ENCODE measurements at regions not wholly inside any gene's neighbourhood (a gene's known extent, or its start where the extent isn't known, plus 50 kb on each side); places are given as distances from the start of the nearest gene placed in this dataset.

- no peak overlapping the region for H3K56ac ChIP-seq (replicated peaks; ENCODE audit: insufficient read length, low read depth, low read length)
- TF ChIP-seq SP4 (IDR thresholded peaks at IDR 0.05; ENCODE audit: low read length) (no peak), SP2 (IDR thresholded peaks at IDR 0.05; ENCODE audit: low read length) (no peak), SIN3A (conservative IDR thresholded peaks at IDR 0.05 in 1 of 2, IDR thresholded peaks at IDR 0.05 in 1 of 2; ENCODE audit: low read depth in 1 of 2, low read length in 2 of 2) (no peak), SIX5 (IDR thresholded peaks at IDR 0.05; ENCODE audit: low read depth, low read length) (no peak), POLR2AphosphoS5 (IDR thresholded peaks at IDR 0.05; ENCODE audit: low read depth, low read length) (no peak), SP1 (IDR thresholded peaks at IDR 0.05; ENCODE audit: low read depth, low read length) (no peak), MAFK (IDR thresholded peaks at IDR 0.05; ENCODE audit: low read depth, low read length) (no peak), GABPA (IDR thresholded peaks at IDR 0.05; ENCODE audit: borderline replicate concordance, insufficient read depth, low read length) (no peak), CTCF (IDR thresholded peaks at IDR 0.05; ENCODE audit: control extremely low read depth in 1 of 3, insufficient read depth in 1 of 3, low read depth in 1 of 3, low read length in 3 of 3) (no peak), ZNF274 (IDR thresholded peaks at IDR 0.05; ENCODE audit: borderline replicate concordance, extremely low read depth, low read length) (no peak), RNF2 (IDR thresholded peaks at IDR 0.05; ENCODE audit: borderline replicate concordance, low read depth, low read length, missing control alignments, poor library complexity, severe bottlenecking) (no peak), BCL11A (IDR thresholded peaks at IDR 0.05; ENCODE audit: low read depth in 2 of 2, low read length in 2 of 2) (no peak)
These were observed 307.5 kb upstream of the FAM241A start for GRCh38 chr4:111837761-111838160.

More at GRCh38 chr4:111837761-111838160, 307.5 kb upstream of the FAM241A start:
- no peaks in the 10 kb centered on the region for H3K79me2 ChIP-seq (ENCODE audit: control insufficient read depth in 1 of 2, insufficient read depth in 2 of 2, low read length in 2 of 2)
- no peak overlapping the region for H2BK5ac ChIP-seq (ENCODE audit: low read depth, low read length)
- no peak overlapping the region for H2AK5ac ChIP-seq (ENCODE audit: low read depth, low read length)
- H3K9ac ChIP-seq (replicated peaks in 1 of 4; ENCODE audit: extremely low read depth in 1 of 4, low read depth in 3 of 4, low read length in 3 of 4), result no peak overlapping the region
- FAIRE-seq (no peak), DNase-seq (ENCODE audit: low read depth in 1 of 2, low spot score in 2 of 2) (no peak)
- H3K27me3 ChIP-seq (replicated peaks in 1 of 4; ENCODE audit: control insufficient read depth in 3 of 4, extremely low read depth in 1 of 4, insufficient read depth in 3 of 4, low read length in 3 of 4), result no peaks in the 10 kb centered on the region
- H3K27ac ChIP-seq (ENCODE audit: low read depth, low read length), result no peak overlapping the region
- H4K91ac ChIP-seq (replicated peaks; ENCODE audit: insufficient read length, low read length), result no peak overlapping the region
- H2BK12ac ChIP-seq (ENCODE audit: low read depth, low read length), result no peak overlapping the region
- no peak overlapping the region for H2BK120ac ChIP-seq (replicated peaks; ENCODE audit: low read depth, low read length)
- H2BK20ac ChIP-seq (ENCODE audit: low read length), result no peak overlapping the region
- no peak overlapping the region for H3K4me2 ChIP-seq (ENCODE audit: insufficient read depth in 1 of 2, low read depth in 2 of 2, low read length in 2 of 2)
- ChIA-PET CTCF (ENCODE audit: partially characterized antibody) (interaction anchor here (0.7 to 3.6 kb wide), 7 partner anchors 11 to 147 kb away, joined by 3 to 25 read pairs (median 4); no protein-coding TSS in a partner anchor), POLR2A (ENCODE audit: partially characterized antibody) (interaction anchor here (1.4 kb wide), 1 partner anchor 29 kb away, joined by 3 read pairs; no protein-coding TSS in a partner anchor)
- no peak overlapping the region for H2BK15ac ChIP-seq (ENCODE audit: low read length)
- H3K4me3 ChIP-seq (ENCODE audit: extremely low read depth in 1 of 4, insufficient read depth in 2 of 4, low read depth in 3 of 4, low read length in 4 of 4), result no peak overlapping the region
- H4K5ac ChIP-seq (ENCODE audit: insufficient read length, low read depth, low read length), result no peak overlapping the region
- no peaks in the 10 kb centered on the region; a peak in 1 of 7 replicates for H3K4me1 ChIP-seq (replicated peaks in 1 of 4; ENCODE audit: control insufficient read depth in 3 of 4, insufficient read depth in 4 of 4, low read length in 3 of 4)
- H3K14ac ChIP-seq (ENCODE audit: insufficient read length), result no peak overlapping the region
- no peak overlapping the region for H2AFZ ChIP-seq (ENCODE audit: low read length)
- H3K9me3 ChIP-seq (ENCODE audit: insufficient read depth in 2 of 2, low read depth in 1 of 2, low read length in 1 of 2), result peaks cover 0 to 3% of the 10 kb centered on the region in 2 experiments; a peak in 1 of 4 replicates
- H4K20me1 ChIP-seq (replicated peaks in 1 of 2; ENCODE audit: control insufficient read depth in 1 of 2, insufficient read depth in 2 of 2, low read length in 2 of 2), result no peaks in the 10 kb centered on the region
- no peaks in the 10 kb centered on the region for H3K79me1 ChIP-seq (ENCODE audit: low read depth, low read length)
- H3K23me2 ChIP-seq (ENCODE audit: low read depth, low read length), result no peaks in the 10 kb centered on the region
- H3K18ac ChIP-seq (ENCODE audit: extremely low read depth, low read length), result no peak overlapping the region
- WGBS, 2 experiments (ENCODE audit: extremely low coverage in 1 of 2, insufficient coverage in 1 of 2, insufficient read length in 1 of 2, insufficient replicate concordance in 2 of 2, low coverage in 1 of 2, low lambda C conversion rate in 2 of 2, missing lambda C conversion rate in 1 of 2), result 89% methylated on average over 2 of the region's 2 CpGs; no CpG with 5 or more reads in 1 of the 2 experiments
- no peak overlapping the region for H3K4ac ChIP-seq (replicated peaks; ENCODE audit: insufficient read length, low read depth, low read length)
- H3K23ac ChIP-seq (ENCODE audit: insufficient read length), result no peak overlapping the region
- H3K36me3 ChIP-seq (ENCODE audit: control insufficient read depth in 2 of 4, insufficient read depth in 4 of 4, low read length in 3 of 4), result no peaks in the 10 kb centered on the region
- no peak overlapping the region for H4K8ac ChIP-seq (ENCODE audit: extremely low read depth, insufficient read depth, low read length)
